ENCODE measurements at regions not wholly inside any gene's neighbourhood (a gene's known extent, or its start where the extent isn't known, plus 50 kb on each side); places are given as distances from the start of the nearest gene placed in this dataset.

GRCh38 chr14:82757776-82758175, 1224.1 kb upstream of the SEL1L start:
- no peak for ATAC-seq
- Mint-ChIP-seq H3K9me3 (no peaks in the 10 kb centered on the region), H3K27me3 (ENCODE audit: low read depth) (no peaks in the 10 kb centered on the region), H3K4me1 (ENCODE audit: low read depth) (no peaks in the 10 kb centered on the region), H3K4me3 (no peak overlapping the region), H3K36me3 (ENCODE audit: insufficient read depth) (no peaks in the 10 kb centered on the region)
- DNase-seq, result no peak

- no peaks in the 10 kb centered on the region for H3K27me3 Mint-ChIP-seq (ENCODE audit: low read depth)
- no peaks in the 10 kb centered on the region for H3K4me1 Mint-ChIP-seq (ENCODE audit: low read depth)
- ATAC-seq (no peak), DNase-seq (no peak)
- no peaks in the 10 kb centered on the region for H3K36me3 Mint-ChIP-seq (ENCODE audit: insufficient read depth)
- H3K4me3 Mint-ChIP-seq, result no peak overlapping the region
- no peaks in the 10 kb centered on the region for H3K9me3 Mint-ChIP-seq
Measured at GRCh38 chr14:82759656-82760055, 1226.0 kb upstream of the SEL1L start.

- H3K27me3 Mint-ChIP-seq (ENCODE audit: low read depth), result no peaks in the 10 kb centered on the region
- H3K4me1 Mint-ChIP-seq (ENCODE audit: low read depth), result no peaks in the 10 kb centered on the region
- H3K36me3 Mint-ChIP-seq (ENCODE audit: insufficient read depth), result no peaks in the 10 kb centered on the region
- DNase-seq (no peak), ATAC-seq (no peak)
- no peak overlapping the region for H3K4me3 Mint-ChIP-seq
- peaks cover 10% of the 10 kb centered on the region for H3K9me3 Mint-ChIP-seq
Measured at GRCh38 chr14:82766123-82766522, 1232.5 kb upstream of the SEL1L start.

- H3K36me3 Mint-ChIP-seq (ENCODE audit: insufficient read depth), result no peaks in the 10 kb centered on the region
- DNase-seq, result no peak
- ATAC-seq, result no peak
- peaks cover 10% of the 10 kb centered on the region for H3K9me3 Mint-ChIP-seq
- H3K4me3 Mint-ChIP-seq, result no peak overlapping the region
- H3K4me1 Mint-ChIP-seq (ENCODE audit: low read depth), result no peaks in the 10 kb centered on the region
- no peaks in the 10 kb centered on the region for H3K27me3 Mint-ChIP-seq (ENCODE audit: low read depth)
Measured at GRCh38 chr14:82766996-82767395, 1233.3 kb upstream of the SEL1L start.

- Mint-ChIP-seq H3K9me3 (peaks cover 19% of the 10 kb centered on the region), H3K4me1 (ENCODE audit: low read depth) (no peaks in the 10 kb centered on the region), H3K27me3 (ENCODE audit: low read depth) (no peaks in the 10 kb centered on the region), H3K36me3 (ENCODE audit: insufficient read depth) (no peaks in the 10 kb centered on the region), H3K4me3 (no peak overlapping the region)
- DNase-seq, result no peak
- no peak for ATAC-seq
Measured at GRCh38 chr14:82776958-82777357, 1243.3 kb upstream of the SEL1L start.

- H3K27me3 Mint-ChIP-seq (ENCODE audit: low read depth), result no peaks in the 10 kb centered on the region
- peaks cover 18% of the 10 kb centered on the region for H3K9me3 Mint-ChIP-seq
- H3K4me1 Mint-ChIP-seq (ENCODE audit: low read depth), result no peaks in the 10 kb centered on the region
- ATAC-seq (no peak), DNase-seq (no peak)
- H3K4me3 Mint-ChIP-seq, result no peak overlapping the region
- no peaks in the 10 kb centered on the region for H3K36me3 Mint-ChIP-seq (ENCODE audit: insufficient read depth)
Measured at GRCh38 chr14:82778008-82778590, 1244.4 kb upstream of the SEL1L start.

- Mint-ChIP-seq H3K9me3 (peaks cover 18% of the 10 kb centered on the region), H3K27me3 (ENCODE audit: low read depth) (no peaks in the 10 kb centered on the region), H3K36me3 (ENCODE audit: insufficient read depth) (no peaks in the 10 kb centered on the region), H3K4me1 (ENCODE audit: low read depth) (no peaks in the 10 kb centered on the region), H3K4me3 (no peak overlapping the region)
- DNase-seq, result no peak
- ATAC-seq, result no peak
Measured at GRCh38 chr14:82778601-82779000, 1244.9 kb upstream of the SEL1L start.

- Mint-ChIP-seq H3K4me3 (no peak overlapping the region), H3K9me3 (peaks cover 18% of the 10 kb centered on the region), H3K36me3 (ENCODE audit: insufficient read depth) (no peaks in the 10 kb centered on the region), H3K4me1 (ENCODE audit: low read depth) (no peaks in the 10 kb centered on the region), H3K27me3 (ENCODE audit: low read depth) (no peaks in the 10 kb centered on the region)
- ATAC-seq, result no peak
- no peak for DNase-seq
Measured at GRCh38 chr14:82779301-82779700, 1245.6 kb upstream of the SEL1L start.

GRCh38 chr14:82785756-82786482, 1252.3 kb upstream of the SEL1L start:
- H3K9me3 Mint-ChIP-seq, result peaks cover 14% of the 10 kb centered on the region
- ATAC-seq (no peak), DNase-seq (no peak)
- H3K4me3 Mint-ChIP-seq, result no peak overlapping the region
- no peaks in the 10 kb centered on the region for H3K27me3 Mint-ChIP-seq (ENCODE audit: low read depth)
- H3K4me1 Mint-ChIP-seq (ENCODE audit: low read depth), result no peaks in the 10 kb centered on the region
- H3K36me3 Mint-ChIP-seq (ENCODE audit: insufficient read depth), result no peaks in the 10 kb centered on the region

- Mint-ChIP-seq H3K9me3 (peaks cover 9% of the 10 kb centered on the region), H3K4me1 (ENCODE audit: low read depth) (no peaks in the 10 kb centered on the region), H3K4me3 (no peak overlapping the region), H3K27me3 (ENCODE audit: low read depth) (no peaks in the 10 kb centered on the region), H3K36me3 (ENCODE audit: insufficient read depth) (no peaks in the 10 kb centered on the region)
- ATAC-seq (no peak), DNase-seq (no peak)
Measured at GRCh38 chr14:82786483-82786880, 1252.8 kb upstream of the SEL1L start.

- no peaks in the 10 kb centered on the region for H3K36me3 Mint-ChIP-seq (ENCODE audit: insufficient read depth)
- peaks cover 4% of the 10 kb centered on the region for H3K9me3 Mint-ChIP-seq
- H3K4me3 Mint-ChIP-seq, result no peak overlapping the region
- H3K27me3 Mint-ChIP-seq (ENCODE audit: low read depth), result no peaks in the 10 kb centered on the region
- no peaks in the 10 kb centered on the region for H3K4me1 Mint-ChIP-seq (ENCODE audit: low read depth)
- DNase-seq (no peak), ATAC-seq (no peak)
Measured at GRCh38 chr14:82796086-82796485, 1262.4 kb upstream of the SEL1L start.

- Mint-ChIP-seq H3K4me1 (ENCODE audit: low read depth) (no peaks in the 10 kb centered on the region), H3K36me3 (ENCODE audit: insufficient read depth) (no peaks in the 10 kb centered on the region), H3K27me3 (ENCODE audit: low read depth) (no peaks in the 10 kb centered on the region), H3K4me3 (no peak overlapping the region), H3K9me3 (peaks cover 12% of the 10 kb centered on the region)
- DNase-seq (no peak), ATAC-seq (no peak)
Measured at GRCh38 chr14:82798276-82798675, 1264.6 kb upstream of the SEL1L start.

- no peak overlapping the region for H3K4me3 Mint-ChIP-seq
- no peaks in the 10 kb centered on the region for H3K36me3 Mint-ChIP-seq (ENCODE audit: insufficient read depth)
- no peaks in the 10 kb centered on the region for H3K27me3 Mint-ChIP-seq (ENCODE audit: low read depth)
- no peaks in the 10 kb centered on the region for H3K4me1 Mint-ChIP-seq (ENCODE audit: low read depth)
- DNase-seq (no peak), ATAC-seq (no peak)
- peaks cover 21% of the 10 kb centered on the region for H3K9me3 Mint-ChIP-seq
Measured at GRCh38 chr14:82805892-82806825, 1272.5 kb upstream of the SEL1L start.

- H3K27me3 Mint-ChIP-seq (ENCODE audit: low read depth), result no peaks in the 10 kb centered on the region
- H3K36me3 Mint-ChIP-seq (ENCODE audit: insufficient read depth), result no peaks in the 10 kb centered on the region
- H3K9me3 Mint-ChIP-seq, result peaks cover 13% of the 10 kb centered on the region
- ATAC-seq (no peak), DNase-seq (no peak)
- no peaks in the 10 kb centered on the region for H3K4me1 Mint-ChIP-seq (ENCODE audit: low read depth)
- no peak overlapping the region for H3K4me3 Mint-ChIP-seq
Measured at GRCh38 chr14:82811246-82811645, 1277.6 kb upstream of the SEL1L start.
